ENCODE measurements at regions not wholly inside any gene's neighbourhood (a gene's known extent, or its start where the extent isn't known, plus 50 kb on each side); places are given as distances from the start of the nearest gene placed in this dataset.

- Histone ChIP-seq H3K9me3 (ENCODE audit: control insufficient read depth, low read length) (no peaks in the 10 kb centered on the region), H3K27me3 (ENCODE audit: control insufficient read depth, insufficient read depth, low read length) (no peaks in the 10 kb centered on the region), H3K36me3 (ENCODE audit: control insufficient read depth, insufficient read depth, low read length) (no peaks in the 10 kb centered on the region), H3K79me2 (no peaks in the 10 kb centered on the region), H3K27ac (no peak overlapping the region), H2AFZ (no peak overlapping the region), H3K4me2 (ENCODE audit: low read length) (no peak overlapping the region), H3K9ac (no peak overlapping the region), H3K4me3 (ENCODE audit: low read depth, low read length) (no peak overlapping the region), H3K4me1 (no peaks in the 10 kb centered on the region)
- no peak for TF ChIP-seq CTCF (IDR thresholded peaks at IDR 0.05)
Observed at GRCh38 chr2:128549094-128549493, 230.4 kb upstream of the HS6ST1 start.

GRCh38 chr2:128549646-128550260 is 231.1 kb upstream of the HS6ST1 start:
- TF ChIP-seq CTCF (IDR thresholded peaks at IDR 0.05): no peak
- H3K9me3 ChIP-seq (ENCODE audit: control insufficient read depth, low read length): no peaks in the 10 kb centered on the region
- no peaks in the 10 kb centered on the region for H3K79me2 ChIP-seq
- H3K4me1 ChIP-seq: no peaks in the 10 kb centered on the region
- no peak overlapping the region for H3K4me2 ChIP-seq (ENCODE audit: low read length)
- H3K9ac ChIP-seq: no peak overlapping the region
- no peaks in the 10 kb centered on the region for H3K36me3 ChIP-seq (ENCODE audit: control insufficient read depth, insufficient read depth, low read length)
- no peak overlapping the region for H3K27ac ChIP-seq
- no peaks in the 10 kb centered on the region for H3K27me3 ChIP-seq (ENCODE audit: control insufficient read depth, insufficient read depth, low read length)
- H2AFZ ChIP-seq: no peak overlapping the region
- no peak overlapping the region for H3K4me3 ChIP-seq (ENCODE audit: low read depth, low read length)

GRCh38 chr2:128550389-128550788 is 231.7 kb upstream of the HS6ST1 start:
- Histone ChIP-seq H3K4me1 (no peaks in the 10 kb centered on the region), H3K9me3 (ENCODE audit: control insufficient read depth, low read length) (no peaks in the 10 kb centered on the region), H3K27me3 (ENCODE audit: control insufficient read depth, insufficient read depth, low read length) (no peaks in the 10 kb centered on the region), H3K4me2 (ENCODE audit: low read length) (no peak overlapping the region), H2AFZ (no peak overlapping the region), H3K4me3 (ENCODE audit: low read depth, low read length) (no peak overlapping the region), H3K79me2 (no peaks in the 10 kb centered on the region), H3K9ac (no peak overlapping the region), H3K27ac (no peak overlapping the region), H3K36me3 (ENCODE audit: control insufficient read depth, insufficient read depth, low read length) (no peaks in the 10 kb centered on the region)
- no peak for TF ChIP-seq CTCF (IDR thresholded peaks at IDR 0.05)

DNA sequence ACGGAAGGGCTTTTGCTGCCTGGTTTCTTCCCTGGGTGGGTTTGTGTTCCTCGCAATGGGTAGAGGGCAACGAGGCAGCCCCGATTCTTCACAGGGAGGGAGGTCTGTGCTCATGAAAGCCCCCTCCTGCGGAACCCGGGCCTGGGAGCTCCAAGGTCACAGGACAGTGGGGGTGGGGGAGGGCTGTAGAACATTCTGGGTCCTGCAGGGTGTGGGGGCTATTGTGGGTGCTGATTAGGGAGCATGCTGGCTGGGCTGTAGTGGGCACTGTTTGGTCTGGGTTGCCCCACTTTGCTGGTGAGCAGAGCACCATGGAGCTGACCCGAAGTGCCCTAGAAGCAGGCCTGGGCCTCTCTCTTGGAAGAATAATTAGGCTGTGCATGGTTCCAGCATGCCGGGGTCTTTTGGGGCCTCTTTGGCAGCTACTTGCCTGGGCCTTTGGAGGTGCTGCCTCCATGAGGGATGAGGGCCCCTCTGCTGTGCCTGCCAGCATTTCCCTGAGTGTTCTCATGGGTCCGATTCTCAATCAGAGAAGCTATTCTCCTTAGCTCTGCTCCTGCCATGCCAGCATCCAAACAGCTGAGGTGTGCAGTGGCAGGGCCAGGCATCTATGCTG is 232.2 kb upstream of the HS6ST1 start:
- no peak overlapping the region for H3K27ac ChIP-seq
- H3K9me3 ChIP-seq (ENCODE audit: control insufficient read depth, low read length): no peaks in the 10 kb centered on the region
- H3K79me2 ChIP-seq: no peaks in the 10 kb centered on the region
- no peak overlapping the region for H3K9ac ChIP-seq
- no peaks in the 10 kb centered on the region for H3K4me1 ChIP-seq
- H2AFZ ChIP-seq: no peak overlapping the region
- H3K36me3 ChIP-seq (ENCODE audit: control insufficient read depth, insufficient read depth, low read length): no peaks in the 10 kb centered on the region
- no peak overlapping the region for H3K4me3 ChIP-seq (ENCODE audit: low read depth, low read length)
- TF ChIP-seq CTCF (IDR thresholded peaks at IDR 0.05): no peak
- no peak overlapping the region for H3K4me2 ChIP-seq (ENCODE audit: low read length)
- no peaks in the 10 kb centered on the region for H3K27me3 ChIP-seq (ENCODE audit: control insufficient read depth, insufficient read depth, low read length)

DNA sequence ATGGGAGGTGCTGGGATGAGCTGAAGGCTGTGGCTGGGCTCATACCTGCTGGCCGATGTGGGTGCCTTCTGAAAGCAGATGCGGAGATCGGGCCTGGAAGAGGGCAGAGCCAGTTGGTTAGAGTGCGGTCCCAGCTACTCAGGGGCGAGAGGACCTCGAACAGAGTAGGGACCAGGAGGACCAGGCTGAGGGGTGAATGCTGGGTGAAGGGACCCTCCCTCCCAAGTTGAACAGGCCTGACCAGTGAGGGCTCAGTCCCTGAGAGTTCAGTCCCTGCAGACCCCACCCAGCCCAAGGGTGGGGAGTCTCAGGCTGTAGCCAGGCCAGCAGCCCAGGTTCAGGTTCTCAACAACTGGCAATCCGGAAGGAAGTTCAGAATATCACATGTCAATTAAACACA is 232.8 kb upstream of the HS6ST1 start:
- Histone ChIP-seq H3K4me3 (ENCODE audit: low read depth, low read length) (no peak overlapping the region), H3K9me3 (ENCODE audit: control insufficient read depth, low read length) (no peaks in the 10 kb centered on the region), H3K4me1 (no peaks in the 10 kb centered on the region), H3K4me2 (ENCODE audit: low read length) (no peak overlapping the region), H3K27me3 (ENCODE audit: control insufficient read depth, insufficient read depth, low read length) (no peaks in the 10 kb centered on the region), H2AFZ (no peak overlapping the region), H3K27ac (no peak overlapping the region), H3K9ac (no peak overlapping the region), H3K36me3 (ENCODE audit: control insufficient read depth, insufficient read depth, low read length) (no peaks in the 10 kb centered on the region), H3K79me2 (no peaks in the 10 kb centered on the region)
- TF ChIP-seq CTCF (IDR thresholded peaks at IDR 0.05): no peak

All from parathyroid adenoma (tissue), 2 donors.